ENCODE measurements at regions not wholly inside any gene's neighbourhood (a gene's known extent, or its start where the extent isn't known, plus 50 kb on each side); places are given as distances from the start of the nearest gene placed in this dataset.

GRCh38 chr7:85940798-85941197 is 702.9 kb upstream of the GRM3 start:
- Histone ChIP-seq H3K27ac (no peak overlapping the region), H3K4me3 (ENCODE audit: low read depth, low read length) (no peak overlapping the region), H3K36me3 (no peaks in the 10 kb centered on the region), H3K27me3 (ENCODE audit: insufficient read depth, low read depth, severe bottlenecking) (no peaks in the 10 kb centered on the region), H3K9me3 (ENCODE audit: severe bottlenecking) (no peaks in the 10 kb centered on the region)
- DNase-seq: no peak
- no peak for TF ChIP-seq CTCF (IDR thresholded peaks at IDR 0.05; ENCODE audit: low read depth, low read length)

GRCh38 chr7:85931919-85932318 is 711.8 kb upstream of the GRM3 start:
- H3K9me3 ChIP-seq (ENCODE audit: severe bottlenecking): no peaks in the 10 kb centered on the region
- no peaks in the 10 kb centered on the region for H3K36me3 ChIP-seq
- no peak for DNase-seq
- H3K4me3 ChIP-seq (ENCODE audit: low read depth, low read length): no peak overlapping the region
- no peak overlapping the region for H3K27ac ChIP-seq
- TF ChIP-seq CTCF (IDR thresholded peaks at IDR 0.05; ENCODE audit: low read depth, low read length): no peak
- H3K27me3 ChIP-seq (ENCODE audit: insufficient read depth, low read depth, severe bottlenecking): no peaks in the 10 kb centered on the region

- Histone ChIP-seq H3K36me3 (no peaks in the 10 kb centered on the region), H3K27ac (no peak overlapping the region)
- no peak for TF ChIP-seq CTCF (IDR thresholded peaks at IDR 0.05; ENCODE audit: low read depth, low read length)
These were observed 715.2 kb upstream of the GRM3 start for GRCh38 chr7:85928500-85928899.

GRCh38 chr7:85927226-85927625 is 716.5 kb upstream of the GRM3 start:
- Histone ChIP-seq H3K9me3 (ENCODE audit: severe bottlenecking) (no peaks in the 10 kb centered on the region), H3K36me3 (no peaks in the 10 kb centered on the region), H3K27me3 (ENCODE audit: insufficient read depth, low read depth, severe bottlenecking) (no peaks in the 10 kb centered on the region), H3K4me3 (ENCODE audit: low read depth, low read length) (no peak overlapping the region), H3K27ac (no peak overlapping the region)
- DNase-seq: no peak
- no peak for TF ChIP-seq CTCF (IDR thresholded peaks at IDR 0.05; ENCODE audit: low read depth, low read length)

More at GRCh38 chr7:85928500-85928899, 715.2 kb upstream of the GRM3 start:
- no peak for DNase-seq
- Histone ChIP-seq H3K4me3 (ENCODE audit: low read depth, low read length) (no peak overlapping the region), H3K27me3 (ENCODE audit: insufficient read depth, low read depth, severe bottlenecking) (no peaks in the 10 kb centered on the region), H3K9me3 (ENCODE audit: severe bottlenecking) (no peaks in the 10 kb centered on the region)

- H3K9me3 ChIP-seq (ENCODE audit: severe bottlenecking): no peaks in the 10 kb centered on the region
- H3K4me3 ChIP-seq (ENCODE audit: low read depth, low read length): no peak overlapping the region
- no peaks in the 10 kb centered on the region for H3K36me3 ChIP-seq
- no peaks in the 10 kb centered on the region for H3K27me3 ChIP-seq (ENCODE audit: insufficient read depth, low read depth, severe bottlenecking)
- no peak overlapping the region for H3K27ac ChIP-seq
- no peak for TF ChIP-seq CTCF (IDR thresholded peaks at IDR 0.05; ENCODE audit: low read depth, low read length)
- no peak for DNase-seq
These were observed 719.6 kb upstream of the GRM3 start for GRCh38 chr7:85924062-85924461.

GRCh38 chr7:85916016-85916415 is 727.7 kb upstream of the GRM3 start:
- no peak overlapping the region for H3K4me3 ChIP-seq (ENCODE audit: low read depth, low read length)
- no peak for DNase-seq

More at GRCh38 chr7:85916016-85916415, 727.7 kb upstream of the GRM3 start:
- H3K27ac ChIP-seq: no peak overlapping the region
- H3K9me3 ChIP-seq (ENCODE audit: severe bottlenecking): no peaks in the 10 kb centered on the region
- TF ChIP-seq CTCF (IDR thresholded peaks at IDR 0.05; ENCODE audit: low read depth, low read length): no peak
- H3K36me3 ChIP-seq: no peaks in the 10 kb centered on the region
- H3K27me3 ChIP-seq (ENCODE audit: insufficient read depth, low read depth, severe bottlenecking): no peaks in the 10 kb centered on the region
